Upper lobe of right lung (tissue), 1 donor: ENCODE measurements at regions not wholly inside any gene's neighbourhood (a gene's known extent, or its start where the extent isn't known, plus 50 kb on each side); places are given as distances from the start of the nearest gene placed in this dataset.

Experiments used
- ATAC-seq: fragments of 200-7000 bp; cut with Tn5 transposase; one replicate; pipeline ENCODE4 v1.9.1; 2020; ENCODE audit warnings: mild to moderate bottlenecking, moderate library complexity
- DNase-seq: peaks from one replicate; pipeline ENCODE4 v3.0.0-alpha.2; 2020
- H3K27ac ChIP-seq: fragments of 200-600 bp; one replicate; pipeline ENCODE4 v1.8.0; 2022
- H3K27me3 ChIP-seq: fragments of 200-600 bp; one replicate; pipeline ENCODE4 v1.8.0; 2022; ENCODE audit warnings: mild to moderate bottlenecking
- H3K36me3 ChIP-seq: fragments of 200-600 bp; one replicate; pipeline ENCODE4 v1.8.0; 2022
- H3K4me1 ChIP-seq: fragments of 200-600 bp; one replicate; pipeline ENCODE4 v1.8.0; 2022
- H3K4me3 ChIP-seq: fragments of 200-600 bp; one replicate; pipeline ENCODE4 v1.8.0; 2022; ENCODE audit warnings: mild to moderate bottlenecking
- H3K9me3 ChIP-seq: fragments of 200-600 bp; one replicate; pipeline ENCODE4 v1.8.0; 2022
- intact Hi-C: fragments of 100-400 bp; cut with DNase I; formaldehyde crosslinking; loops from one replicate; pipeline ENCODE4 v1.11.0; 2022
- TF ChIP-seq, protein P1 (sequence below): fragments of 200-600 bp; IDR thresholded peaks from one replicate; pipeline ENCODE4 v1.8.0; 2022; ENCODE audit warnings: antibody characterized with exemption
- donor health status: DM: no; HTN: yes; CAD: no; lungs with severe emphysema.

GRCh38 chr9:118362123-118362522 lies 657.9 kb downstream of the TLR4 start:
- Histone ChIP-seq H3K27ac (no peak overlapping the region), H3K9me3 (no peaks in the 10 kb centered on the region), H3K36me3 (no peaks in the 10 kb centered on the region), H3K4me1 (no peaks in the 10 kb centered on the region), H3K4me3 (no peak overlapping the region), H3K27me3 (no peaks in the 10 kb centered on the region)
- DNase-seq (no peak), ATAC-seq (no peak)
- intact Hi-C loops: no loop called here
- TF ChIP-seq, protein P1, sequence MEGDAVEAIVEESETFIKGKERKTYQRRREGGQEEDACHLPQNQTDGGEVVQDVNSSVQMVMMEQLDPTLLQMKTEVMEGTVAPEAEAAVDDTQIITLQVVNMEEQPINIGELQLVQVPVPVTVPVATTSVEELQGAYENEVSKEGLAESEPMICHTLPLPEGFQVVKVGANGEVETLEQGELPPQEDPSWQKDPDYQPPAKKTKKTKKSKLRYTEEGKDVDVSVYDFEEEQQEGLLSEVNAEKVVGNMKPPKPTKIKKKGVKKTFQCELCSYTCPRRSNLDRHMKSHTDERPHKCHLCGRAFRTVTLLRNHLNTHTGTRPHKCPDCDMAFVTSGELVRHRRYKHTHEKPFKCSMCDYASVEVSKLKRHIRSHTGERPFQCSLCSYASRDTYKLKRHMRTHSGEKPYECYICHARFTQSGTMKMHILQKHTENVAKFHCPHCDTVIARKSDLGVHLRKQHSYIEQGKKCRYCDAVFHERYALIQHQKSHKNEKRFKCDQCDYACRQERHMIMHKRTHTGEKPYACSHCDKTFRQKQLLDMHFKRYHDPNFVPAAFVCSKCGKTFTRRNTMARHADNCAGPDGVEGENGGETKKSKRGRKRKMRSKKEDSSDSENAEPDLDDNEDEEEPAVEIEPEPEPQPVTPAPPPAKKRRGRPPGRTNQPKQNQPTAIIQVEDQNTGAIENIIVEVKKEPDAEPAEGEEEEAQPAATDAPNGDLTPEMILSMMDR: no peak

DNA sequence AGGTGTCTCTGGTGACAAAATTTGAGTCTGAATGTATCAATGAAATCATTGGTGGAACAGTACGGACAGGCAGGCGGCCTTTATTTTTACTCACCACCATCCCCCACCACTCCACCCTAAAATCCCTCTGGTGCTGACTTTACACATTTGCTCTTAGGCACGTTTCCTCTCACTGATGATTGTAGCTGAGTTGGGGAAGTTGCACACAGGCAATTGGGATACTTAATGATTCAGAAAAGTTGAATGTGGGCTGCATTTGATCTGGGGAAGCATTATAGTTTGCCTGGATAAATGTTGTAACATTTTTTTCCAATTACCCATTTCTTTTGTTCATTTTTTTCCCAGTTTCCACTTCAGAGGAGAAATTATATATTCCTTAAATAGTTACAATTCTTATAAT lies 658.4 kb downstream of the TLR4 start:
- H3K4me1 ChIP-seq: no peaks in the 10 kb centered on the region
- no peaks in the 10 kb centered on the region for H3K27me3 ChIP-seq
- ATAC-seq (no peak), DNase-seq (no peak)
- intact Hi-C loops: no loop called here
- H3K27ac ChIP-seq: no peak overlapping the region
- no peaks in the 10 kb centered on the region for H3K9me3 ChIP-seq
- TF ChIP-seq, protein P1: no peak
- H3K36me3 ChIP-seq: no peaks in the 10 kb centered on the region
- no peak overlapping the region for H3K4me3 ChIP-seq

GRCh38 chr9:118364266-118365106 lies 660.3 kb downstream of the TLR4 start:
- ATAC-seq: peak; percentile 32
- H3K9me3 ChIP-seq: no peaks in the 10 kb centered on the region
- H3K4me3 ChIP-seq: no peak overlapping the region
- no peaks in the 10 kb centered on the region for H3K36me3 ChIP-seq
- DNase-seq: no peak
- TF ChIP-seq, protein P1: no peak
- H3K27me3 ChIP-seq: no peaks in the 10 kb centered on the region
- no peak overlapping the region for H3K27ac ChIP-seq
- no peaks in the 10 kb centered on the region for H3K4me1 ChIP-seq
- intact Hi-C loops: no loop called here

GRCh38 chr9:118366228-118366627 lies 662.0 kb downstream of the TLR4 start:
- TF ChIP-seq, protein P1: no peak
- intact Hi-C loops: no loop called here
- Histone ChIP-seq H3K36me3 (no peaks in the 10 kb centered on the region), H3K27ac (no peak overlapping the region), H3K27me3 (no peaks in the 10 kb centered on the region), H3K4me1 (no peaks in the 10 kb centered on the region), H3K4me3 (no peak overlapping the region), H3K9me3 (no peaks in the 10 kb centered on the region)
- DNase-seq (no peak), ATAC-seq (no peak)

DNA sequence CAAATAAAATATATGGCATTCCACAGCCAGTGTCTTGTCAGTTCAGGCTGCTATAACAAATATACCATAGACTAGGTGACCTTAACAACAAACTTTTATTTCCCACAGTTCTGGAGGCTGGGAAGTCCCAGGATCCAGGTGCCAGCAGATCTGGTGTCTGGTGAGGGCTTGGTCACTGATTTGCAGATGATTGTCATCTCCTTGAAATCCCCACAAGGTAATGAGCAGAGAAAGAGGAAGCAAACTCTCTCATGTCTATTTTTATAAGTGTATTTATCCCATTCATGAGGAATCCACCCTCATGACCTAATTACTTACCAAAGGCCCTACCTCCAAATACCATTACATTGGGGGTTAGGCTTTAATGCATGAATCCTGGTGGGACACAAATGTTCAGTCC lies 663.2 kb downstream of the TLR4 start:
- H3K27ac ChIP-seq: no peak overlapping the region
- ATAC-seq: no peak
- no peak overlapping the region for H3K4me3 ChIP-seq
- no peaks in the 10 kb centered on the region for H3K36me3 ChIP-seq
- intact Hi-C loops: no loop called here
- TF ChIP-seq, protein P1: no peak
- no peaks in the 10 kb centered on the region for H3K9me3 ChIP-seq
- no peaks in the 10 kb centered on the region for H3K4me1 ChIP-seq
- DNase-seq: no peak
- H3K27me3 ChIP-seq: no peaks in the 10 kb centered on the region
